ENCODE measurements at regions not wholly inside any gene's neighbourhood (a gene's known extent, or its start where the extent isn't known, plus 50 kb on each side); places are given as distances from the start of the nearest gene placed in this dataset.

DNA sequence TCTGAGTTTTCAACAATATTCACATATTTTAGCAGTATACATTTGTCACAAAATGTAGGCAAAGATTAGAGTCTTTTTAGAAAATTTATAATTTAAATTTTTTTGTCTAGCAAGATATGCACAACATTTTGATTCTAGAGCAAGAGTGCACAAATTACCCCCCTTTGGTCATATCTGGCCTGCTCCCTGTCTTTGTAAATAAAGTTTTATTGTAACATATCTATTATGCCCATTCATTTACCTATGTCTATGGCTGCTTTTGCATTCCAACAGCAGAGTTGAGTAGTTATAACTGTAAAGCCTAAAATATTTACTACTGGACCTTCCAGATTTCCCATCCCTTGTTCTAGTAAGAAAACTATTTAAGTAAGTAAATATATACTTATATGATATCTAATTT is 430.7 kb downstream of the EDEM1 start:
- H3K4me1 Mint-ChIP-seq: peaks cover 4% of the 10 kb centered on the region
- H3K36me3 Mint-ChIP-seq: no peaks in the 10 kb centered on the region
- no peak for DNase-seq
- no peak overlapping the region for H3K4me3 Mint-ChIP-seq
- peaks cover 0 to 1% (median 0%) of the 10 kb centered on the region in 3 donors for H3K27me3 Mint-ChIP-seq (ENCODE audit: low read depth in 3 of 3)
- TF ChIP-seq CTCF (IDR thresholded peaks at IDR 0.05): no peak
- H3K4me2 ChIP-seq (replicated peaks; ENCODE audit: extremely low read depth, low read length, poor library complexity, severe bottlenecking): no peak overlapping the region
- H3K27ac Mint-ChIP-seq: no peak overlapping the region
- no peaks in the 10 kb centered on the region for H3K36me3 ChIP-seq (replicated peaks in 1 of 2; ENCODE audit: control insufficient read depth in 1 of 2, insufficient read depth in 2 of 2, low read length in 2 of 2)
- H4K20me1 ChIP-seq (ENCODE audit: insufficient read depth, low read length): no peaks in the 10 kb centered on the region
- peaks cover 0 to 1% of the 10 kb centered on the region in 2 donors for H3K9me3 ChIP-seq (replicated peaks in 1 of 2; ENCODE audit: control insufficient read depth in 1 of 2, insufficient read depth in 1 of 2, low read length in 2 of 2)
- no peak overlapping the region for H3K9ac ChIP-seq (ENCODE audit: insufficient read depth, low read length, poor library complexity, severe bottlenecking)
- H2AFZ ChIP-seq (ENCODE audit: insufficient read depth, low read depth, low read length, poor library complexity, severe bottlenecking): no peak overlapping the region
- H3K4me1 ChIP-seq (ENCODE audit: control insufficient read depth in 1 of 2, insufficient read depth in 2 of 2, low read length in 2 of 2): no peaks in the 10 kb centered on the region
- H3K79me2 ChIP-seq (ENCODE audit: insufficient read depth, low read length): no peaks in the 10 kb centered on the region
- no peak overlapping the region for H3K27ac ChIP-seq (ENCODE audit: low read depth in 1 of 2, low read length in 2 of 2)
- no peak overlapping the region for H3K4me3 ChIP-seq (replicated peaks in 1 of 3; ENCODE audit: low read depth in 2 of 3, low read length in 3 of 3)
- H3K27me3 ChIP-seq (ENCODE audit: control insufficient read depth in 2 of 2, insufficient read depth in 2 of 2, low read length in 2 of 2): no peaks in the 10 kb centered on the region
- peaks cover 0 to 12% (median 7%) of the 10 kb centered on the region in 7 donors for H3K9me3 Mint-ChIP-seq
- intact Hi-C loops (cut with micrococcal nuclease): no loop called here

DNA sequence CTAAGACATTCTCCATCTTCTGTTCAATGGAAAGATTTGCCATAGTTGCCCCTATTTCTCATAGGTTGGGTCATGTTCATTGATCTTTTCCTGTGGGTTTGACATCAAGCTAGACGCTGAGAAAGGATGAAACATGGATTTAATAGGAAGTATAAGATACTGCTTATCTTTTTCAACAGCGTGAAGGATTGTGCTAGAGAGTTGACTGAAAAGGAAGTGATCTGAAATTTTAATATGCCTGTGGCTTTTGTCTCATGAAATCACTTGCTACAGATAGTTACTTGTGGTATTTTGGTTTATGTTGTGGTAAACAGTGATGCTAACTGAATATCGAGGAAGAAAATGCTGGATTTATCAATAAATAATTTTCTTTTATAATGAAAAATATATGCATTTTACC is 442.9 kb downstream of the EDEM1 start:
- Mint-ChIP-seq H3K4me1 (peaks cover 5% of the 10 kb centered on the region), H3K4me3 (no peak overlapping the region)
- no peak for TF ChIP-seq CTCF (IDR thresholded peaks at IDR 0.05)

More for the DNA sequence above, 442.9 kb downstream of the EDEM1 start:
- no peak overlapping the region for H3K27ac Mint-ChIP-seq
- Histone ChIP-seq H3K4me1 (ENCODE audit: control insufficient read depth in 1 of 2, insufficient read depth in 2 of 2, low read length in 2 of 2) (no peaks in the 10 kb centered on the region), H3K79me2 (ENCODE audit: insufficient read depth, low read length) (no peaks in the 10 kb centered on the region), H3K27ac (ENCODE audit: low read depth in 1 of 2, low read length in 2 of 2) (no peak overlapping the region), H3K36me3 (replicated peaks in 1 of 2; ENCODE audit: control insufficient read depth in 1 of 2, insufficient read depth in 2 of 2, low read length in 2 of 2) (no peaks in the 10 kb centered on the region), H4K20me1 (ENCODE audit: insufficient read depth, low read length) (no peaks in the 10 kb centered on the region), H3K9me3 (replicated peaks in 1 of 2; ENCODE audit: control insufficient read depth in 1 of 2, insufficient read depth in 1 of 2, low read length in 2 of 2) (no peaks in the 10 kb centered on the region), H2AFZ (ENCODE audit: insufficient read depth, low read depth, low read length, poor library complexity, severe bottlenecking) (no peak overlapping the region), H3K4me3 (replicated peaks in 1 of 3; ENCODE audit: low read depth in 2 of 3, low read length in 3 of 3) (no peak overlapping the region), H3K9ac (ENCODE audit: insufficient read depth, low read length, poor library complexity, severe bottlenecking) (no peak overlapping the region), H3K27me3 (ENCODE audit: control insufficient read depth in 2 of 2, insufficient read depth in 2 of 2, low read length in 2 of 2) (peaks cover 0 to 8% of the 10 kb centered on the region in 2 donors), H3K4me2 (replicated peaks; ENCODE audit: extremely low read depth, low read length, poor library complexity, severe bottlenecking) (no peak overlapping the region)
- H3K27me3 Mint-ChIP-seq (ENCODE audit: low read depth in 3 of 3): peaks cover 3 to 12% (median 5%) of the 10 kb centered on the region in 3 donors
- DNase-seq: no peak
- peaks cover 0 to 7% (median 2%) of the 10 kb centered on the region in 7 donors for H3K9me3 Mint-ChIP-seq
- intact Hi-C loops (cut with micrococcal nuclease): no loop called here
- WGBS (ENCODE audit: insufficient coverage): 0% methylated on average over 1 of the region's 3 CpGs
- no peaks in the 10 kb centered on the region for H3K36me3 Mint-ChIP-seq
